CD4-positive, alpha-beta T cell treated with Interleukin-4 for 1 hour (primary cell): ENCODE measurements at regions not wholly inside any gene's neighbourhood (a gene's known extent, or its start where the extent isn't known, plus 50 kb on each side); places are given as distances from the start of the nearest gene placed in this dataset.

Source experiments
- DNase-seq, 2 donors: peaks; one replicate each; pipeline ENCODE4 v3.0.0-alpha.2; 2020 to 2022

- no peak for DNase-seq
Measured at GRCh38 chr2:120684289-120685065, 51.2 kb upstream of the GLI2 start.

DNA sequence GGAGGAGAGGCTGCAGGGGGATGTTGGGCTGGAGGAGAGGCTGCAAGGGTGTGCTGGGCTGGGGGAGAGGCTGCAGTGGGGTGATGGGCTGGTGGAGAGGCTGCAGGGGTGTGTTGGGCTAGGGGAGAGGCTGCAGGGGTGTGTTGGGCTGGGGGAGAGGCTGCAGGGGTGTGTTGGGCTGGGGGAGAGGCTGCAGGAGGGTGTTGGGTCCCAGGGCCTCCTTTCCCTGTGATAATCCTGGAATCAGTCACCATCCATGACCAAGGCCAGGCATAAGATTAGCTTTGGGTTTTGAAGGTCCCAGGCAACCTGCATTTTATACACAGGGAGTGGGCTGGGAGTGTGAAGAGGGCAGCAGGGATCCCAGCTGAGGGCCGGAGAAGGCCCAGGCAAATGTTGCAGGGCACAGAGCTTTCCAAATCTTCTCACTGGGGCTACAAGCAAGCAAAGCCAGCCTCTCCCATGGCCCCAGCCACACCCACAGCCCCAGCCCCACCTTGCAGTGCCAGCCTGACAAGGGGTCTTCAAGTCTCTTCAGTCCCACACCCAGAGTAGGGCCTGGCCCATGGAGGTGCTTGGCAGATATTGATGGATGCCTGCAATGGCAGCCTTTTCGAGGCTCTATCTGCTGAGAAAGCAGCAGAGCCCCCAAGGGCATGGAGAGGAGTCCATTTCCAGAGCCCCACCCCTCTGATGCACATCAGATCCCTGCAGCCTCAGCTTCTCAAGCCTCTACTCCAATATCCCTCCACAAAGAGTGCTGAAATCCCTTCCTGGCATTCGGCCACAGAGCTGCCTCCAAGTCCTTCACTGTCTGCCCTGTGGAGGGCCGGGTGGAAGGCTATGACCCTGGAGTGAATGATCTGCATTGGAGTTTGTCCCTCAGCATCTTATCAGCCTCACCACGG, 50.3 kb upstream of the GLI2 start:
- no peak for DNase-seq
